OCI-LY7 (cell line): ENCODE measurements at regions not wholly inside any gene's neighbourhood (a gene's known extent, or its start where the extent isn't known, plus 50 kb on each side); places are given as distances from the start of the nearest gene placed in this dataset.

Experiments used
- BruUV-seq: library from RNA; stranded (reverse); fragments of 400-500 nt; replicated peaks from 2 replicates; lab custom pipeline; 2021; lab: Mats Ljungman, UMichigan
- CTCF ChIA-PET: fragments of 300-600 bp; sonication (Branson Sonifier 250); formaldehyde crosslinking; loops from one replicate; lab custom pipeline; 2022; ENCODE audit warnings: antibody characterized with exemption; ENCODE audit not compliant: unreplicated experiment; lab: Charles Lee
- POLR2A ChIA-PET: fragments of 300-600 bp; sonication (Branson Sonifier 250); formaldehyde crosslinking; loops from one replicate; lab custom pipeline; 2022; ENCODE audit warnings: antibody characterized with exemption; lab: Charles Lee
- DNase-seq: peaks from one replicate; pipeline ENCODE4 v3.0.0-alpha.2; 2015; ENCODE audit warnings: low spot score
- H2AFZ ChIP-seq: fragments of 200-600 bp; sonication (generic), shearing (Covaris generic); 2 replicates; pipeline ENCODE4 v1.6.1; 2014; ENCODE audit warnings: mild to moderate bottlenecking, antibody characterized with exemption, low read length, moderate library complexity
- H3K27ac ChIP-seq: fragments of 200-600 bp; sonication (generic); 2 replicates; pipeline ENCODE4 v1.5.1; 2014; ENCODE audit warnings: mixed run types, low read depth, mild to moderate bottlenecking, moderate library complexity, low read length, inconsistent platforms; ENCODE audit not compliant: poor library complexity, severe bottlenecking
- H3K36me3 ChIP-seq: fragments of 200-600 bp; sonication (generic); 2 replicates; pipeline ENCODE4 v1.6.1; 2014; ENCODE audit warnings: mild to moderate bottlenecking, antibody characterized with exemption, low read length, moderate library complexity, mixed read lengths; ENCODE audit not compliant: insufficient read depth
- H3K4me1 ChIP-seq: fragments of 200-600 bp; sonication (generic); 2 replicates; pipeline ENCODE4 v1.5.1; 2014; ENCODE audit warnings: mild to moderate bottlenecking, low read length; ENCODE audit not compliant: insufficient read depth, poor library complexity, severe bottlenecking
- H3K4me2 ChIP-seq: fragments of 200-600 bp; sonication (generic); 2 replicates; pipeline ENCODE4 v1.6.1; 2014; ENCODE audit warnings: mild to moderate bottlenecking, low read length
- H3K4me3 ChIP-seq: fragments of 200-600 bp; sonication (generic); 2 replicates; pipeline ENCODE4 v1.5.1; 2014; ENCODE audit warnings: mild to moderate bottlenecking, low read depth, low read length; ENCODE audit not compliant: poor library complexity, severe bottlenecking
- H3K79me2 ChIP-seq: fragments of 200-600 bp; sonication (generic); 2 replicates; pipeline ENCODE4 v1.6.1; 2016; ENCODE audit warnings: low read depth, mild to moderate bottlenecking, low read length, moderate library complexity, mixed read lengths; ENCODE audit not compliant: insufficient read depth
- H3K9me2 ChIP-seq: fragments of 200-600 bp; sonication (generic); 2 replicates; pipeline ENCODE4 v1.6.1; 2016; ENCODE audit warnings: mild to moderate bottlenecking, low read length, mixed read lengths; ENCODE audit not compliant: insufficient read depth
- H3K9me3 ChIP-seq: fragments of 200-600 bp; sonication (generic); 2 replicates; pipeline ENCODE4 v1.6.1; 2014; ENCODE audit warnings: mild to moderate bottlenecking, mixed run types, low read length, mixed read lengths
- H4K20me1 ChIP-seq: fragments of 200-600 bp; sonication (generic); 2 replicates; pipeline ENCODE4 v1.6.1; 2014; ENCODE audit warnings: mild to moderate bottlenecking, antibody characterized with exemption, low read length, moderate library complexity, mixed read lengths; ENCODE audit not compliant: insufficient read depth
- CTCF ChIP-seq: fragments of 200-600 bp; sonication (generic); conservative IDR thresholded peaks from 2 replicates; pipeline ENCODE4 v1.5.1; 2014; ENCODE audit warnings: mild to moderate bottlenecking, antibody characterized with exemption, low read length, moderate library complexity, mixed read lengths
- EZH2phosphoT487 ChIP-seq: fragments of 200-600 bp; sonication (generic); IDR thresholded peaks from 2 replicates; pipeline ENCODE4 v1.6.1; 2018; ENCODE audit warnings: low read depth, borderline replicate concordance, mild to moderate bottlenecking, mixed run types, antibody characterized with exemption, low read length, moderate library complexity, mixed read lengths
- intact Hi-C: fragments of 100-400 bp; cut with micrococcal nuclease; formaldehyde crosslinking; loops from one replicate; pipeline ENCODE4 v1.10.0; 2022; ENCODE audit not compliant: unreplicated experiment

GRCh38 chr4:55023030-55023429 is 102.4 kb downstream of the KDR start:
- no peaks in the 10 kb centered on the region for H4K20me1 ChIP-seq
- intact Hi-C loops, result no loop called here
- no peak overlapping the region for H2AFZ ChIP-seq
- H3K79me2 ChIP-seq, result no peaks in the 10 kb centered on the region
- H3K4me3 ChIP-seq, result no peak overlapping the region
- H3K4me2 ChIP-seq, result no peak overlapping the region
- no peaks in the 10 kb centered on the region for H3K9me2 ChIP-seq
- H3K27ac ChIP-seq, result no peak overlapping the region
- H3K4me1 ChIP-seq, result no peaks in the 10 kb centered on the region
- no peaks in the 10 kb centered on the region for H3K36me3 ChIP-seq
- ChIA-PET CTCF (no interaction called here), POLR2A (no interaction called here)
- BruUV-seq, result no TSS peak
- no peak for DNase-seq
- H3K9me3 ChIP-seq, result no peaks in the 10 kb centered on the region
- no peak for TF ChIP-seq CTCF
- no peak for TF ChIP-seq EZH2phosphoT487

- no peak for TF ChIP-seq CTCF
- TF ChIP-seq EZH2phosphoT487, result no peak
- Histone ChIP-seq H3K36me3 (no peaks in the 10 kb centered on the region), H3K79me2 (no peaks in the 10 kb centered on the region), H3K9me3 (no peaks in the 10 kb centered on the region), H2AFZ (no peak overlapping the region), H3K4me2 (no peak overlapping the region), H3K4me1 (no peaks in the 10 kb centered on the region), H3K27ac (no peak overlapping the region), H3K9me2 (no peaks in the 10 kb centered on the region), H4K20me1 (no peaks in the 10 kb centered on the region), H3K4me3 (no peak overlapping the region)
- ChIA-PET POLR2A (no interaction called here), CTCF (no interaction called here)
- intact Hi-C loops, result no loop called here
- no peak for DNase-seq
- BruUV-seq, result no TSS peak
Observed at GRCh38 chr4:55021214-55021613, 104.2 kb downstream of the KDR start.

GRCh38 chr4:55020131-55020530 is 105.3 kb downstream of the KDR start:
- ChIA-PET POLR2A (no interaction called here), CTCF (no interaction called here)
- no peak for TF ChIP-seq EZH2phosphoT487
- Histone ChIP-seq H3K4me3 (no peak overlapping the region), H3K4me2 (no peak overlapping the region), H4K20me1 (no peaks in the 10 kb centered on the region), H3K4me1 (no peaks in the 10 kb centered on the region), H3K36me3 (no peaks in the 10 kb centered on the region), H3K9me3 (no peaks in the 10 kb centered on the region), H3K27ac (no peak overlapping the region), H3K79me2 (no peaks in the 10 kb centered on the region), H3K9me2 (no peaks in the 10 kb centered on the region), H2AFZ (no peak overlapping the region)
- intact Hi-C loops, result no loop called here
- no TSS peak for BruUV-seq
- DNase-seq, result no peak
